ENCODE measurements at regions not wholly inside any gene's neighbourhood (a gene's known extent, or its start where the extent isn't known, plus 50 kb on each side); places are given as distances from the start of the nearest gene placed in this dataset.

GRCh38 chr16:62408760-62409159, 372.5 kb upstream of the CDH8 start:
- DNase-seq (ENCODE audit: low spot score) (no peak), ATAC-seq (ENCODE audit: low FRiP score) (no peak)
- TF ChIP-seq CTCF (IDR thresholded peaks at IDR 0.05): no peak

- DNase-seq (ENCODE audit: low spot score) (no peak), ATAC-seq (ENCODE audit: low FRiP score) (no peak)
- TF ChIP-seq CTCF (IDR thresholded peaks at IDR 0.05): no peak
Observed at GRCh38 chr16:62406387-62406786, 370.1 kb upstream of the CDH8 start.

- ATAC-seq (ENCODE audit: low FRiP score) (no peak), DNase-seq (ENCODE audit: low spot score) (no peak)
- no peak for TF ChIP-seq CTCF (IDR thresholded peaks at IDR 0.05)
Observed at GRCh38 chr16:62404842-62405611, 368.8 kb upstream of the CDH8 start.

GRCh38 chr16:62392698-62393097, 356.5 kb upstream of the CDH8 start:
- no peak for DNase-seq (ENCODE audit: low spot score)
- TF ChIP-seq CTCF (IDR thresholded peaks at IDR 0.05): no peak
- no peak for ATAC-seq (ENCODE audit: low FRiP score)

- no peak for TF ChIP-seq CTCF (IDR thresholded peaks at IDR 0.05)
- DNase-seq (ENCODE audit: low spot score) (no peak), ATAC-seq (ENCODE audit: low FRiP score) (no peak)
Observed at GRCh38 chr16:62391940-62392339, 355.7 kb upstream of the CDH8 start.

GRCh38 chr16:62391134-62391533, 354.9 kb upstream of the CDH8 start:
- DNase-seq (ENCODE audit: low spot score) (no peak), ATAC-seq (ENCODE audit: low FRiP score) (no peak)
- no peak for TF ChIP-seq CTCF (IDR thresholded peaks at IDR 0.05)

- no peak for TF ChIP-seq CTCF (IDR thresholded peaks at IDR 0.05)
- ATAC-seq (ENCODE audit: low FRiP score) (no peak), DNase-seq (ENCODE audit: low spot score) (no peak)
Observed at GRCh38 chr16:62390214-62390613, 354.0 kb upstream of the CDH8 start.

Measured in omental fat pad (tissue), 3 donors.